ENCODE measurements at regions not wholly inside any gene's neighbourhood (a gene's known extent, or its start where the extent isn't known, plus 50 kb on each side); places are given as distances from the start of the nearest gene placed in this dataset.

DNA sequence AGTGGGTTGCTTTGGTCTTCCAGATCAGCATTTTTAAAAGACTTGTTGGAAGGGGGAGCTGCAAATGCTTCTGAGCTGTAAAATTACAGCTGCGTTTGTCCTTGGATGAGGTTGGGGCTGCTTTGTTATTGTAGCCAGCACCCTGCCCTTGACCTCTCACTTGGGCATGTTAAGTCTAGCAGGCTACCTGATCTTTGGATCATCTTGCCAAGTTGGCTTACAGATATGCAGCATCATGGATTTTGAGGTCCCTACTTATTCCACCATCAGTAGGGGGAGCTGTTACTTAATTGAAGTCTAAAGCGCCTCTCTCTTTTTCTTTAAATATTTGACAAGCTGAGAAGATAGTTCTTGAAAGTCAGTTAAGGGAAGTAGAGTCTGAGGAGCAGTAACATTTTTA lies 793.0 kb downstream of the MCTP2 start:
- Histone ChIP-seq H3K4me1 (ENCODE audit: low read length) (peaks cover under 1% of the 10 kb centered on the region; the same call in 1 of the 2 replicates), H4K20me1 (ENCODE audit: insufficient read depth, low read length) (no peaks in the 10 kb centered on the region), H3K4me3 (ENCODE audit: low read length) (no peak overlapping the region), H3K9ac (ENCODE audit: low read length) (no peak overlapping the region), H3K79me2 (ENCODE audit: low read length) (no peaks in the 10 kb centered on the region), H3K36me3 (replicated peaks; ENCODE audit: low read depth, low read length) (no peaks in the 10 kb centered on the region), H3K4me2 (ENCODE audit: low read length) (no peak overlapping the region), H3K9me3 (ENCODE audit: insufficient read depth, low read length) (no peaks in the 10 kb centered on the region), H3K27me3 (ENCODE audit: low read depth, low read length) (no peaks in the 10 kb centered on the region), H3K27ac (ENCODE audit: low read length) (no peak overlapping the region), H2AFZ (ENCODE audit: low read depth, low read length) (no peak overlapping the region)
- TF ChIP-seq, protein P1, sequence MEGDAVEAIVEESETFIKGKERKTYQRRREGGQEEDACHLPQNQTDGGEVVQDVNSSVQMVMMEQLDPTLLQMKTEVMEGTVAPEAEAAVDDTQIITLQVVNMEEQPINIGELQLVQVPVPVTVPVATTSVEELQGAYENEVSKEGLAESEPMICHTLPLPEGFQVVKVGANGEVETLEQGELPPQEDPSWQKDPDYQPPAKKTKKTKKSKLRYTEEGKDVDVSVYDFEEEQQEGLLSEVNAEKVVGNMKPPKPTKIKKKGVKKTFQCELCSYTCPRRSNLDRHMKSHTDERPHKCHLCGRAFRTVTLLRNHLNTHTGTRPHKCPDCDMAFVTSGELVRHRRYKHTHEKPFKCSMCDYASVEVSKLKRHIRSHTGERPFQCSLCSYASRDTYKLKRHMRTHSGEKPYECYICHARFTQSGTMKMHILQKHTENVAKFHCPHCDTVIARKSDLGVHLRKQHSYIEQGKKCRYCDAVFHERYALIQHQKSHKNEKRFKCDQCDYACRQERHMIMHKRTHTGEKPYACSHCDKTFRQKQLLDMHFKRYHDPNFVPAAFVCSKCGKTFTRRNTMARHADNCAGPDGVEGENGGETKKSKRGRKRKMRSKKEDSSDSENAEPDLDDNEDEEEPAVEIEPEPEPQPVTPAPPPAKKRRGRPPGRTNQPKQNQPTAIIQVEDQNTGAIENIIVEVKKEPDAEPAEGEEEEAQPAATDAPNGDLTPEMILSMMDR (IDR thresholded peaks at IDR 0.05; ENCODE audit: low read depth, low read length): peak; percentile 61
- no peak for TF ChIP-seq EZH2phosphoT487 (IDR thresholded peaks at IDR 0.05; ENCODE audit: low read depth)

DNA sequence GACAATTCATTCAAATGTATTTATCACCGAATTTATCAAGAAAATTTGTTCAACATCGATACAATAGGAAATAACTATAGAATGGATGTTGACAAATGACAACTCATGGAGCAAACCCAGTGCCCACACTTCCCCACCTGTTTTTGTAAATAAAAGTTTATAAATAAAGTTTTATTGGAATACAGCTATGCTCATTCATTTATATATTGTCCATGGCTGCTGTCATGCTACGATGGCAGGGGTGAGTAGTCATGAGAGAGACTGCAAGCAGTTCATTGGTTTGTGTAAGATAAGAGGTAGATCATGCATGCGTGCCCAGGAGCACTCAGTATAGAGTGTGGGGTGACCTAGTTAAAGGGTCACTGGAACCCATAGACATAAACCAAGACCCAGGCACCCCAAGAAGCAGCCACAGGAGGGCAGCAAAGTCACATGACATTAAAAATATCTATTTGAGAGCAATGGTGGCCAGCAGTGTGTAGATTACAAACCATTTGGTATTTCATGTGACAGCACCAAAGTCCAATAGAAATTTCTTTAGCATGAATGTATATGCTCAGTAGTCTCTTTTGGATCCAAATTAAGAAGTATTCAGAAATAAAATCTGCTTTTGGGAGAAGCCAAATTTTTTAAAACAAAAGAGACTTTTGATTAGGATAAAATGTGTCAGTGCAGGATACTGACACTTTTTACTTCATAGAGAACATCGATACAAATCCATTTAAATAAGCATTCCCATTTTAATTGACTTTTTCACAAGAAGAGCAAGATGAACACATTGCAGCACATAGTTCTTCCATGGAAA lies 794.8 kb downstream of the MCTP2 start:
- Histone ChIP-seq H3K9ac (ENCODE audit: low read length) (no peak overlapping the region), H3K27ac (ENCODE audit: low read length) (no peak overlapping the region), H3K36me3 (replicated peaks; ENCODE audit: low read depth, low read length) (no peaks in the 10 kb centered on the region), H4K20me1 (ENCODE audit: insufficient read depth, low read length) (no peaks in the 10 kb centered on the region), H3K9me3 (ENCODE audit: insufficient read depth, low read length) (no peaks in the 10 kb centered on the region), H3K4me1 (ENCODE audit: low read length) (no peaks in the 10 kb centered on the region), H3K27me3 (ENCODE audit: low read depth, low read length) (no peaks in the 10 kb centered on the region), H2AFZ (ENCODE audit: low read depth, low read length) (no peak overlapping the region), H3K79me2 (ENCODE audit: low read length) (no peaks in the 10 kb centered on the region), H3K4me2 (ENCODE audit: low read length) (no peak overlapping the region), H3K4me3 (ENCODE audit: low read length) (no peak overlapping the region)
- no peak for TF ChIP-seq EZH2phosphoT487 (IDR thresholded peaks at IDR 0.05; ENCODE audit: low read depth)
- TF ChIP-seq, protein P1 (IDR thresholded peaks at IDR 0.05; ENCODE audit: low read depth, low read length): peak; percentile 51

DNA sequence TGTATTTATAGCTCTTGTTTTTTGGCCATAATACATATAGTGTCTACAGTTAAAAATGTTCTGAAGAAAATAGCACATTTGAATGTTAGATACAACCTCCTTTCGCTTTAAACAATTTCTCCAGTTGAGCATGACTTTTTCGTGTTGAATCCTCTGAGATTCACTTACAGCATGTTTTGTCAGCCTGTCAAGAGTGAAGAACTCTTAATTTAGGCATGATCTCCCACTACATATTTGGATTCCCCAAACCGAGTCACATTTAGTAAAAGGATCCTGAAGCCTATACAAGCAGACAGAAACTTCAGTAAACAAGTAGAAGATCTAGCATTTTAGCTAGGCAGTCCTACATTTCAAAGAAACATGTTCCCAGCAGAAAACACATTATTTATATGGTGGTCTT lies 796.6 kb downstream of the MCTP2 start:
- Histone ChIP-seq H3K79me2 (ENCODE audit: low read length) (no peaks in the 10 kb centered on the region), H3K4me3 (ENCODE audit: low read length) (no peak overlapping the region), H3K9me3 (ENCODE audit: insufficient read depth, low read length) (no peaks in the 10 kb centered on the region), H3K4me1 (ENCODE audit: low read length) (no peaks in the 10 kb centered on the region), H3K4me2 (ENCODE audit: low read length) (no peak overlapping the region), H2AFZ (ENCODE audit: low read depth, low read length) (no peak overlapping the region), H3K27me3 (ENCODE audit: low read depth, low read length) (no peaks in the 10 kb centered on the region), H3K27ac (ENCODE audit: low read length) (no peak overlapping the region), H3K9ac (ENCODE audit: low read length) (no peak overlapping the region), H4K20me1 (ENCODE audit: insufficient read depth, low read length) (no peaks in the 10 kb centered on the region), H3K36me3 (replicated peaks; ENCODE audit: low read depth, low read length) (no peaks in the 10 kb centered on the region)
- TF ChIP-seq, protein P1 (IDR thresholded peaks at IDR 0.05; ENCODE audit: low read depth, low read length): no peak
- TF ChIP-seq EZH2phosphoT487 (IDR thresholded peaks at IDR 0.05; ENCODE audit: low read depth): no peak

DNA sequence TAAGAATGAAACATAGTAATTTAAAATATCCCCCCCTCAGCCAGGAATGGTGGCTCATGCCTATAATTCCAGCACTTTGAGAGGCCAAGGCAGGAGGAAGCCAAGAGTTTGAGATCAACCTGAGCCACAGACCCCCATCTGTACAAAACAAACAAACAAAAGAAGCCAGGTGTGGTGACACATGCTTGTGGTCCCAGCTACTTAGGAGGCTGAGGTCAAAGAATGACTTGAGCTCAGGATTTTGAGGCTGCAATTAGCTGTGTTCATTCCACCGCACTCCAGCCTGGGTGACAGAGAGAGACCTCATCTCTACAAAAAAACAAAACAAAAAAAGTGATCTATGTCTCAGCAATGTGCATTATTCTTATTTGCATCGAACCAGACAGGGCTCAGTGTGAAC lies 800.8 kb downstream of the MCTP2 start:
- Histone ChIP-seq H3K36me3 (replicated peaks; ENCODE audit: low read depth, low read length) (no peaks in the 10 kb centered on the region), H3K27me3 (ENCODE audit: low read depth, low read length) (no peaks in the 10 kb centered on the region), H3K9ac (ENCODE audit: low read length) (no peak overlapping the region), H4K20me1 (ENCODE audit: insufficient read depth, low read length) (no peaks in the 10 kb centered on the region), H3K4me1 (ENCODE audit: low read length) (no peaks in the 10 kb centered on the region), H3K79me2 (ENCODE audit: low read length) (no peaks in the 10 kb centered on the region), H2AFZ (ENCODE audit: low read depth, low read length) (no peak overlapping the region), H3K4me3 (ENCODE audit: low read length) (no peak overlapping the region), H3K9me3 (ENCODE audit: insufficient read depth, low read length) (no peaks in the 10 kb centered on the region), H3K27ac (ENCODE audit: low read length) (no peak overlapping the region), H3K4me2 (ENCODE audit: low read length) (no peak overlapping the region)
- TF ChIP-seq EZH2phosphoT487 (IDR thresholded peaks at IDR 0.05; ENCODE audit: low read depth): no peak

Data from OCI-LY3 (cell line).